Left cardiac atrium (tissue), 4 donors: ENCODE measurements at regions not wholly inside any gene's neighbourhood (a gene's known extent, or its start where the extent isn't known, plus 50 kb on each side); places are given as distances from the start of the nearest gene placed in this dataset.
"Not testable (repeated sequence)": the region's sequence is repeated elsewhere in the genome, so short reads cannot be mapped to it uniquely, and the experiment has no call there.

Source experiments
- ATAC-seq, 2 donors: fragments of 200-7000 bp; cut with Tn5 transposase; one replicate each; pipeline ENCODE4 v1.9.1; 2020; ENCODE audit warnings: mild to moderate bottlenecking in 2 of 2, moderate library complexity in 2 of 2
- DNase-seq: peaks from one replicate; pipeline ENCODE4 v3.0.0-alpha.2; 2020
- intact Hi-C, 2 donors: fragments of 100-400 bp; cut with DNase I; formaldehyde crosslinking; loops; one replicate each; pipeline versions ENCODE4 v1.14.1 to v1.15.1; 2022 to 2023
- donor health status: DM: no; HTN: yes; CAD: no.
- donor health status: DM: no; HTN: yes; CAD: no; lungs with severe emphysema.
- donor health status: DM: yes; HTN: yes; CAD: no.
- donor health status: Dilated cardiomyopathy.

DNA sequence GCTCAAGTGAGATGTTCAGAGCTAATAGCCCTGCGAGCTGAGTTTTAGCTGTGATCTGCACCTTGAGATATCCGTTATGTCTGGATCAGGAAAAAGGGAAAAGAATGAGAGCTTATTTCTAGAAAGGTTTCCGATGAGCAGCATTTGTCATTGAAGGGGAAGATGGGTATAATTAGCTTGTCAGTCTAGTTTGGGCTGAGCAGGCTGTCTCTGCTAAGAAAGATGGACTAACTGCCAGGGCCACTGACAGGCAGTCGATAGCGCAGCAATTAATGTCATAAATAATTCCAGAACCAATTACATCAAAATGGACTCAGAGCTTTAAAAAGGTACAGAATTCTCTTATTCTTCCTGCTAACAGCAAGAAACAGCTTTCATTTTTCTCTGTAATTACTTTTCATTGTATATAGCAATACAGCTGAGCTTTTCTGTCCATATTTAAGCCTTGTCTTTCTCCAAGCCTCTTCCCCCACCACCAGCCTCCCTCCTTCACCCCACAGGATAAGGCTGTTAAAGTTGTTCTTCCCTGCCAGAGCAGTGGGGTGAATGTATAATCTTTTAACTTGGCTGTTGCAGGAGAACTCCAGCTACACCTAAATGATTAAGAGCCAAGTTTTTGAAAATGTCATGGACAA, 1006.5 kb downstream of the KCNMA1 start:
- intact Hi-C loops: no loop called here
- DNase-seq (no peak), ATAC-seq (no peak)

DNA sequence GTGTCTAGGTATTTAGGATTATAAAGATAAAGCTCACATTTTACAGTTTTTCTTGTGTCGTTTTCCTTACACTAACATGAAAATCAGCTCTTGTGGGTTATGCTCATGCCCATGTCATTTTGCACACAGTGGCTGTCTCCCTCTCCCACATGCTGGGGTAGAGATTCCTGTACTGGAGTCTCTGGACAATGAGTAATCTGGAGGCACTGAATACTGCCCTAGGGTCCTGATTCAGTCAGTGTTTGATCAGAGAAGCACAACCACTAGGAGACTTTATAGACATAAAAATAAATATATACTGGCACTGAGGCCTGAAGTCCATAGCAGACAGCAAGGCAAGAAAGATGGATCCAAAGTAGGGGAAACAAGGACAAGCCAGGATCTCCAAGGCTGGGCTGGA, 1008.8 kb downstream of the KCNMA1 start:
- intact Hi-C loops: no loop called here
- DNase-seq: no peak
- no peak for ATAC-seq

DNA sequence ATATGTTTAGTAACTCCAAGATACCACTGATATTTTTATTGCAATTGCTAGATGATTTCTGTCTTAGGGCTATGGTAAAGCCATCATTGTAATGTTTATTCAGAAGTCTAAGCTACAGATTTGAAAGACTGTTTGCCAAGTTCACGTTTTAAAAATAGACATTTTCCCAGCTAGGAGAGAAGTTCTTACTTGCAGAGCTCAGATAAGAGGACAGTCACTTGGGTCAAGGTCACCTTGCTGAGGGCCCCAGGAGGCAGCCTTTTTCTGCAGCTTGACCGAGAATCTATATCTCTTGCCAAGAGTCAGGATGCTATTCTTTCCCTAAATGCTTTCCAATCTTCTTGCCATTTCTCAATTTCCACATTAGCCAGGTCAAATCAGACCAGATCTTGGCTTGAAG, 1011.2 kb downstream of the KCNMA1 start:
- intact Hi-C loops: no loop called here
- ATAC-seq: peak; percentile 72 to 89

DNA sequence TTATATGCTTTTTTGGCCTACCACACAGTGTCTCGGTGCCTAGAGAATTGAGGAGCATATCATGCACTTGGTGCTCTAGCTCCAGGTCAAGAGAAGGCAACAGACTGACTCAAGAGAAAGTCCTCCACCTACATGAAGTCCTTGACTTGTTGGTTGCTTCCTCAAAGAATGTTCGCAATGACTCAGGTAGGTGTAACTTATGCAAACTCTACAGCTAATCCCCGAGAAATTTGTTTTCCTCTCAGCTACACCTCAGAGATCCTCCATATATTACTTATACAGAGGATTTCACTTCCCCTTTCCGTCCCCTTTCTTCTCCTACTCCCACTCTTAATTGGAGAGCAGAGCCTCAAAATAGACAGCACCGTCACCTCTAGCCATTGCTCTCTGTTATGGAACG, 1013.1 kb downstream of the KCNMA1 start:
- intact Hi-C loops: no loop called here
- ATAC-seq: no peak
- DNase-seq: no peak

More for the DNA sequence above, 1011.2 kb downstream of the KCNMA1 start:
- DNase-seq: no peak

DNA sequence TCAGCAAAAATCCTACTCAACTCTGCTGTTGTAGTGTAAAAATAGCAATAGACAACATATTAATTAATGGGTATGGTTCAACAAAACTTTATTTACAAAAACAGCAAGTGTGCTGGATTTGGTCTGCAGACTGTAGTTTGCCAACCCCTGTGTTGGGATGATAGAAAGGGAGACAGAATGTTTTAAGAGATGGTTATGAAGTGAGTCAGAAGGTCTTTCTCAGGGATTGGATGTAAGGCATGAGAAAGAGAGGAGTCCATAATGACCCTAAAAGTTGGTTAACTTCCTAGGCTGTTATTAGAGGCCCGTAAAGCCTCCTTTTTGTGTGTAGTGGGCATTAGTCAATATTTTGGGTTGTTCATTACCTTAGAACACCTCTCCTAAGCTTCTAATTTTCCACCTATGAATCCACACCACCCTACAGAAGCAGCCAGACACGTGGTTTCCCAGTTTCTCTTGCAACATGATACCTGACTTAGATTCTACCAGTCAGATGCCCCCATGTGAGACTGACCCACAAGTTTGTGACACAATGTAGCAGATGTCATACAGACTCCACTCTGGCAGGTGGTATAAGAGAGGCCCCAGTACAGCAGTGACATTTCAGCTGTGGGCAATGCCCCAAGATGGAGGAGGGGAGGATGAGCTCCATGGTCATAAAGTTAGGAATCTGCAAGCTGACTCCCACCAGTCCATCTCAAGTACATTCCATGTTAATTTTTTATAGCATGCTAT, 1015.6 kb downstream of the KCNMA1 start:
- ATAC-seq (no peak), DNase-seq (no peak)
- intact Hi-C loops: no loop called here

DNA sequence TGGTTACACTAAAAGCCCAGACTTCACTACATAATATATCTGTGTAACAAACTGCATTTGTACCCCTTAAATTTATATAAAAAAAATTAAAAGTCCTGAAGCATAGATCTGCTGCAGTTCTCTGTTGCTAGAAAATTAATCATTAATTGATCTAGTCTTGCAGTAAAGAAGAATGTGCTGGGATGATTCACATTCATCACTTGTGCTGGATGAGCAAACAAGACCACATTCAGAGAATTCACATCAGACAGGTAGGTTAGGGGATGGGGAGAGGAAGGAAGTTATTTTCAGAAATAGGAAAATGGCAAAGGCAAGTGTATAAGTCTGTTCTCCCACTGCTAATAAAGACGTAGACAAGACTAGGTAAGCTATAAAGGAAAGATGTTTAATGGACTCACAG, 1019.0 kb downstream of the KCNMA1 start:
- intact Hi-C loops: no loop called here
- no peak for ATAC-seq

DNA sequence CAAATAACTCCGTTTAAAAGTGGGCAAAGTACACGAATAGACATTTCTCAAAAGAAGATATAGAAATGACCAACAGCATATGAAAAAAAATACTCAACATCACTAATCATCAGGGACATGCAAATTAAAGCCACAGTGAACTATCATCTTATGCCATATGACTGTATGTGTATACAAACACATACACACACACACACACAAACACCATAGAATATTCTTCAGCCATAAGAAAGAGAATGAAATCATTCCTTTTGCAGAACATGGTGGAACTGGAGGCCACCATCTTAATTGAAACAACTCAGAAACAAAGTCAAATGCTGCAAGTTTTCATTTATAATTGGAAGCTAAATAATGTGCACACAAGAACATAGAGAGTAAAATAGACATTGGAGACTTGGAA, 1019.4 kb downstream of the KCNMA1 start:
- intact Hi-C loops: no loop called here
- ATAC-seq (no peak), DNase-seq (no peak)

More for the DNA sequence above, 1019.0 kb downstream of the KCNMA1 start:
- DNase-seq: no peak

DNA sequence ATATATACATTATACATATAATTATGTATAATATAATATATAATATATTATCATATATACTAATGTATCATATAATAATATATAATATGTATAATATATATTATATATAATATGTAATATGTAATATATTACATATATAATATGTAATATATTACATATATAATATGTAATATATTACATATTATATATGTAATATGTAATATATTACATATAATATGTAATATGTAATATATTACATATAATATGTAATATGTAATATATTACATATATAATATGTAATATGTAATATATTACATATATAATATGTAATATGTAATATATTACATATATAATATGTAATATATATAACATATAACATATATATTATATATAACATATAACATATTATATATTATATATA, 1020.9 kb downstream of the KCNMA1 start:
- intact Hi-C loops, ATAC-seq, DNase-seq: not testable (repeated sequence)

DNA sequence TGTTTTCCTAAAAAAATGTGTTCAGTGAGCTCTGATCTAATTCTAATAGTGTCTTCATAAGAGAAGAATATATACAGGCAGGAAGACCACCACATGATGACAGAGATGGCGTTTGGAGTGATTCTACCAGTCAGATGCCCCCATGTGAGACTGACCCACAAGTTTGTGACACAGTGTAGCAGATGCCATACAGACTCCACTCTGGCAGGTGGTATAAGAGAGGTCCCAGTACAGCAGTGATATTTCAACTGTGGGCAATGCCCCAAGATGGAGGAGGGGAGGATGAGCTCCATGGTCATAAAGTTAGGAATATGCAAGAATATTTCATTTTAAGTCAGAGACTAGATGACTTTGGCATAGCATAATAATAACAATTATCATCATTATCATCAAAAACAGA, 1022.6 kb downstream of the KCNMA1 start:
- ATAC-seq: no peak
- DNase-seq: no peak
- intact Hi-C loops: no loop called here
